SK-N-SH treated with all-trans-retinoic acid at 6 μM for 48 hours (cell line): ENCODE measurements at regions not wholly inside any gene's neighbourhood (a gene's known extent, or its start where the extent isn't known, plus 50 kb on each side); places are given as distances from the start of the nearest gene placed in this dataset.

Source experiments
- CREB5 ChIP-seq: fragments of 250-450 bp; sonication (Bioruptor Pico); IDR thresholded peaks from 2 replicates; pipeline ENCODE4 v1.5.1; 2020; ENCODE audit warnings: low read depth, mild to moderate bottlenecking, moderate library complexity
- ESRRG ChIP-seq: fragments of 250-450 bp; sonication (Bioruptor Pico); IDR thresholded peaks from 2 replicates; pipeline ENCODE4 v1.6.1; 2021; ENCODE audit warnings: mild to moderate bottlenecking
- TF ChIP-seq, protein P1 (sequence below): fragments of 250-450 bp; sonication (Bioruptor Pico); IDR thresholded peaks from 2 replicates; pipeline ENCODE4 v1.8.0; 2020; ENCODE audit warnings: mild to moderate bottlenecking, moderate library complexity, borderline replicate concordance

GRCh38 chr5:23260621-23261020, 246.8 kb upstream of the PRDM9 start:
- TF ChIP-seq, protein P1, sequence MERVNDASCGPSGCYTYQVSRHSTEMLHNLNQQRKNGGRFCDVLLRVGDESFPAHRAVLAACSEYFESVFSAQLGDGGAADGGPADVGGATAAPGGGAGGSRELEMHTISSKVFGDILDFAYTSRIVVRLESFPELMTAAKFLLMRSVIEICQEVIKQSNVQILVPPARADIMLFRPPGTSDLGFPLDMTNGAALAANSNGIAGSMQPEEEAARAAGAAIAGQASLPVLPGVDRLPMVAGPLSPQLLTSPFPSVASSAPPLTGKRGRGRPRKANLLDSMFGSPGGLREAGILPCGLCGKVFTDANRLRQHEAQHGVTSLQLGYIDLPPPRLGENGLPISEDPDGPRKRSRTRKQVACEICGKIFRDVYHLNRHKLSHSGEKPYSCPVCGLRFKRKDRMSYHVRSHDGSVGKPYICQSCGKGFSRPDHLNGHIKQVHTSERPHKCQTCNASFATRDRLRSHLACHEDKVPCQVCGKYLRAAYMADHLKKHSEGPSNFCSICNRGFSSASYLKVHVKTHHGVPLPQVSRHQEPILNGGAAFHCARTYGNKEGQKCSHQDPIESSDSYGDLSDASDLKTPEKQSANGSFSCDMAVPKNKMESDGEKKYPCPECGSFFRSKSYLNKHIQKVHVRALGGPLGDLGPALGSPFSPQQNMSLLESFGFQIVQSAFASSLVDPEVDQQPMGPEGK (CRISPR knock-in tag), result no peak
- TF ChIP-seq CREB5 (CRISPR knock-in tag), result no peak
- TF ChIP-seq ESRRG, result no peak
